Umbilical cord (tissue), 1 donor: ENCODE measurements at regions not wholly inside any gene's neighbourhood (a gene's known extent, or its start where the extent isn't known, plus 50 kb on each side); places are given as distances from the start of the nearest gene placed in this dataset.
A peak's percentile ranks its signal among the peaks of the same experiment; 100 is the strongest.
"Not testable (repeated sequence)": the region's sequence is repeated elsewhere in the genome, so short reads cannot be mapped to it uniquely, and the experiment has no call there.

Source experiments
- DNase-seq: peaks from one replicate; pipeline ENCODE4 v3.0.0-alpha.2; 2015; ENCODE audit warnings: low spot score

DNA sequence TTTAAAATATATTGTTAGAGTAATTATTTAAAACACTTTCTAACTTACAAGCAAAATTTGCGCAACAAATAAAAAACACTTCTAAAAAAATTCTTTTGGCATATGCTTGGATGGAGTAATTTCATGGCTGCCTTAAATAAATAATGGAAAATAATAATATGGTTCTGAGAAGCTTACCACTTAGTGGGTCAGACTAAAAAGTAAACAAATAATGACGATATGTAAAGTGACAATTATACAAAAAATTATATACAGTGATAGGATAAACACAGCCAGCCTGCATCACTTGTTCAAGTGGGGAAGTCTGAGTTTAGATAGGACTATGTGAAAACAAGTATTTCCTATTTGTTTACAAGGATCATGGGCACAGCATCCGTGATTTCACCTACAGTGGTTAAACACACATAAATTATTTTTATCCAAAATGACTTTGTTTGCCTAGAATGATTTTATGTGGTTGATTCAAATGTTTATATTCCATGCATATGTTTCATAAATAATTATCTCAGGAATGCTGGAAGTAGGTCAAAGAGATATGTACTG, 141.7 kb upstream of the SEMA3D start:
- DNase-seq = no peak

DNA sequence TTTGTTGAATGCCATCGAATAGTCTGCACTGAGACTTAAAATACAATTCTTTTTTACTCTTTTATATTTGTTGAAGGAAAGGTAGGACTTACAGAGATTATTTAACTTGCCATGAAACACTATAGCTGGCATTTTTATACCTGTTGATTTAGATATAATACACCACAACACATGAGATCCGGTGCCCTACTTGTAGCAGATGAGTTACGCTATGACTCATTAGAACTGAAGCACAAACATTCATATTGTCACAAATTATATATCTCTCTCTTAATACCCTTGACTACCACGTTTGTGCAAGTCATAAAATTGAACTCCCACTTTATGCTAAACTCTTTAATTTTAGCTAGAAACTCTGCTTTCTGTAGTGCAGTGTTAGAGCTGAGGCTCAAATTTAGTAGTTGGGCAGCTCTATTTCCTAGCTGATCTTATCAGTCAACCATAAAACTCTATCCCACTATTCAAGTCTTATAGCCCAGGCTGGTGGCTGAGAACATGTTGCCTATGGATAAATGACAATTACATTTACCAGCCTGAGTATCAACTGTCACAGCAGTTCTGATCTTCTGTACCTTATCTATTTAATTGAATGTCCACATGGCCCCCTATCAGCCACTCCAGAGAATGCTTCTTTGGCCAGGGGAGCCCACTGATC, 137.4 kb upstream of the SEMA3D start:
- DNase-seq = peak; percentile 10

DNA sequence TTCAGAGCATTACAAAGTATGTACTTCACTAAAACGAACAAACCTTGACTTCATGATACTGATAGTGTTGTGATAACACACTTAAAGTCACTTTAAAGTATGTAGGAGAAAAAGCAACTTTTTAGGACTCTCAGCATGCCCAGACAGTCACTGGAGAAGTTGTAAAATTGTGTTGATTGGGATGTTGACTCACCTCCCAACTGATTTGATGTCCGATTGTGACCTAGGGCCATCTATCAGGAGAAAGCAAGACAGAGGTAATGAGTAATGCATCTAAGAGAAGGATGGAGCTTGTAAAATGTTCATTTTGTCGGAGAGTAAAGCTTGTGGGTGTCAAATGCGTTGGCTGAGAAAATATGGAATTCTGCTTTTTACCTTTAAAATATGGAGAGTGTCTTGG, 135.4 kb upstream of the SEMA3D start:
- peak; percentile 77 for DNase-seq

DNA sequence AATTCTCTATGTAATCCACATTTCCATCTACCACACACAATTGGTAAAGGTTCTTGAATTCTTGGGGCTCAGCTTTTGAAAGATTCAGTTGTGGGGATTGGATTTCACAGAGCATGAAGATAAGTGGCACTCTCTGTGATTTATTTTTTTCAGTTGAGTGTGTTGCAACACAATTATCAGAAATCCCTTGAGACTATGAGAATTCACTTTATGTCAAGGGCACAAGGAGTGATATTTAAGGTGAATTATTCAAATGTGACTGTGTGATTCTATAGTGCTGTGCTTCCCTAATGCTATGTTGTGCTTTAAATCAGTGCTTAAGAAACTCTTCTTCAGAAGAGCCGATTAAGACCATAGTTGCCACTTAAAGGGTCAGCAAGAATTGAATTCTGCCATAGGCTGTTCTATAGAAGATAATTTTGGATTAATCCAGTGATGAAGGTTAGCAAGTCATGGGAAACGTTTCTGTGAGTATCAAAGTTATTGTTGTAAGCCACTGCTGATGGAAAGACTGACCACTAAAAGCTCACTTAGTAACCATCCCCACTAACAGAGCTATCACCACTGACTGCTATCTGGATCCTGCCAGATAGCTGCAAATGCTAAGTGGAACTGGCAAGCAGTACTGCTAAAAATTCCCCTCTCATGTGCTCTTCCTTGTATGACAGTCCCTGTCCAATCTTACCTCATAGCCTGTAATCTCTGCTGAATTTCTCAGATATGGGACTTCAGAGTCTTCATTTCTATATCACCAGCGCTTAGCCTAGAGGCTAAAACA, 134.0 kb upstream of the SEMA3D start:
- peak; percentile 11 for DNase-seq

DNA sequence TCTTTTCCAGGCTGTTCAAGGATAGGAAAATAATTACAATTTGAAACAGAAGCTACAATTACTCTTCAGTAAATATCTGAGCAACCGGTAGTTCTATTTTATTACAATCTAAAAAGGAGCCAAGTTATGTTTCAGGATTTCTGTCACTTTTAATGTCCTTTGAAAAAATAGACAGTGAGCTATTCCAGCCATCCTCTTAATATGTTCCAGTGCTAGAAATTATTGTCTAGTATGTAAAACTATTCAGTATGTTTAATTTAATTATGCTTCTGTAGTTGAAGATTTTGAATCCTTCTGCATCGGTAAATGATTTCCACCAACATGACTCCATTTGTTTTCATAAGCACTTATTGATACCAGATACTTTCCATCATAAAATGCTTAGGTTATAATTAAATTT, 129.6 kb upstream of the SEMA3D start:
- DNase-seq = no peak

DNA sequence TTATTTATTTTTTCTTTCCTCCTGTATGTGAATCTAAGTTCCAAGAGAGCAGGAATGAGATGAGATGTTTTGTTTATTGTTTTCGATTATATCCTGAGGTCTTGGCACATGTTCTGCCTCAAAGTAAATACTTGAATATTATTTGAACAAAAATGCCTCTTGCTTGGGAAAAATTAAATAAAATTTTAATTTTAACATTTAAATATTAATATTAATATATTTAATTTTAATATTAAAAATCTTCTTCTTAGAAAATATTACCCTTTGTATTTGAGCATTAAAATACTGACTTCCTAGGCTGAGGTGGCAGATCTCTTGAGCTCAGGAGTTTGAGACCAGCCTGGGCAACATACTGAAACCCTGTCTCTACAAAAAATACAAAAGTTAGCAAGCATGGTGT, 123.4 kb upstream of the SEMA3D start:
- no peak for DNase-seq

DNA sequence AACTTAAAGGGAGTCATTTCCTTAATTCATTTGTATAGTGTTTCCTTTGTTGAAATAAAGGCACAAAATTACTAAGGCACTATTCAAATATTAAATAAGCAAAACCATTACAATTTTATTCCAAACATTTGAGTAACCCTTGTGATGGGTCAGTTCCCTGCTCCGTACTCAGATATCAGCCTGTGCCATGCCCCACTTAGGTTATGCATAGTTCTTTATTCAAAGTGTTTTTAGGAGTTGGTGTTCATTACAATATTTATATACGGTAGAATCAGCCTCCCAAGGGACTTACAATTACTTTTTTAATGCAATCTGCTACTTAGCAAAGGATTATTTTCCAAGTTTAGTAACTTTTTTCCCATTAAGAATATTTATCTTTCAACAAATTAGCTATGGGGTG, 119.3 kb upstream of the SEMA3D start:
- DNase-seq = no peak

DNA sequence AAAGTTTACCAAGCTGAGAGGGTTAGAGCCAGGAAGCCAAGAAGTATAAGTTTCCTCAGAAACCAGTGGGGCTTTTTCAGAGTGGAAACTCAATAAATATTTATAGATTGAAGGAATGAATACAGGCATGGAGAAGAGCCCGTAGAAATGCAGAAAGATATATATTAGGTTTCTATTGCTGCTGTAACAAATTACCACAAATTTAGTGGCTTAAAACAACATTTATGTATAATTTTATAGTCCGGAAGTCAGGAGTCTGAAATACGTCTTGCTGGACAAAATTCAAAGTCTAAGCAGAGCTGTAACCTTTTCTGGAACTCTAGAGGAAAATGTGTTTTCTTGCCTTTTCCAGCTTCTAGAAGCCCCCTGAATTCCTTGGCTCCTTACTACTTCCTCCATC, 107.3 kb upstream of the SEMA3D start:
- DNase-seq = no peak

DNA sequence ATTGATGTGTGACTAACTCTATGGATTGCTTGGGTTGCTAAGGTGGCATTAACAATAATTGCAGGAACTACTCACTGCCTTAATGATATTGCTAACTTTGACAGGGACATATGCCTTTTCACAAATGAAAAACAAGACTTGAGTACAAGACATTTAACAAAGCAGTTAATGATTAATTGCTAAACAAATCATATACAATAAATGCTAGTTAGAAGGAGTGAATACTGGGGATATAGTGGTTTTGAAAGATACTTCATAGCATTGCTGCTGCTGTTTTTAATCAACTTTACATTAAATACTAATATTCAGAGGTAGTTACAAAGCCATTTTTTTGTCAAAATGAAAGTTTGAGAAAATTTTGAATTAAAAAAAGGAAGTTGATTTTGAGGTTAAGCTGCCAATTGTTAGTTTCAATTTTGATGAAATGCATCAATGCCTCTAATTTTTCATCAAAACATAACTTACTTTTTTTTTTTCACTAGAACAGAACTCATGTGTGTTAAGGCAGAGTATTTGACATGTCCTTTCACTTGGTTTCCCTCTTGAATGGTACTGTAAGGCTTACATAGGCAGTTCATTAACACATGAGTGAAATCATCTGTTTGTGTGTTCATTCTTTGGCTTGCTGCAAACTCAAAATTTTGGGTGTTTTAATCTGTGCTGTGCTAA, 106.2 kb upstream of the SEMA3D start:
- no peak for DNase-seq

DNA sequence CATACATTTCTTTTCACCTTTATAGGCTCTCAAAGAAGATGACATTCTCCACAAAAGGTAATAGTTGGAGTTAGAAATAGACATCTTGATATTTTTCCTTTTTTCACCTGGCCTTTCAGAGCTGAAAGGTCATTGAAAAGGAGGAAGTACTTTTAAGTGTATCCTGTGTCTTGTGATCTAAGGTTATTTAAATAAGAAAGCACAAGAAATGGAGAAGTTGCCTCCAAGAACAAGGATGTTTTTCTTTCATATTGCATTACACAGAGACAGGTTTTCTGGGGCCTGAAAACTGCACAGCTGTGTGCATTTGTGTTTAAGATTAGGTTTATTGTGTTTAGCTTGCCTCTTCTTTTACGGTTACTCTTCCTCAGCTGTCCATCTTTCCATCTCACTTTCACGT, 103.4 kb upstream of the SEMA3D start:
- DNase-seq = no peak

DNA sequence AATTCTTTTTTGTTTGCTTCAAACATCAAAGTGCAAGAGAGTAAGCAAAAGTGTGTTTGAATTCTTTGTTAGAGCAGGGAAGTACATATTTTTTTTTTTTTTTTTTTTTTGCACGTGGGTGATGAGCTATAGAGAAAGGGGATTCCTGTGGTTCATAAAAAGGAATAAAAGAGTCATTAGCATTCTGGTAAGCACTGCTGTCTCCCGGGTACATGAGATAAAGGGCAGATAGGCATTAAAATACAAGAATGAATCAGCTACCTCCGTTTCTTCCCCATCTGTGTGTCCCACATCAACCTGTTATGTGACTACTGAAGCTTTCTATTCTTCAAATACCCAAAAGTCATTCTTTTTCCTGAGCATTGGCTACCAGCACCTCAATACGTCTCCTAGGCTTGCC, 102.4 kb upstream of the SEMA3D start:
- no peak for DNase-seq

DNA sequence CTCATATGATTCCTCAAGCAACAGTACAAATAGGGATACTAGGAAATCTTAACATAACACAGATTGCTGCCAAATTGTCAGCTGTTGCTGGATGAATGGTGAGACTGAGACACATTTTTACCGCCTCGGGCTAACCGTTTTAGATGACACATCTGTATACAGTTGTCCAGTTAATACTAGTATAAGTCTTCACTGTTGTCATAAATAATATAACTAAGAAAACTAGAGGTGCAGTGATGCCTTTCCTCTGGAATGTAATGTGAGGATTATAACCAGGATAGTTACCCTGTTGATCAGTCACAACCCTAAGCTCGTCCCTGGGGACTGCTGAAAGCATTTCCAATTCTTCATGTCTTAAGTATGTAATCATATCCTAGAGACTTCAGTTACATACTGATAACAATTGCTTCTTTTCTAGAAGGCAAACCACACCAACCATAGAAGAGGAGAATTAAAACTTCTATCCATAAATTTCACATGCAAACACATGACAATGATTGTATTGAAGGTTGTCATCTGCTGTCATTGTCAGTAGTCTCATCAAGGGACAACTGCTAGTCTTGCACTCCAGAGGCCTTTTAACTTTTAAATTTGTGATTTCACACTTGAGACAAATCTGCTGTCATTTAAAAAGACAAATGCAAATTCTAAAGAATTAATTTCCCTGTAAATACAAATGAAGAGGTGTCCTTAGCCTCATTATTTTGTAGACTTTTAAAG, 100.4 kb upstream of the SEMA3D start:
- peak; percentile 66 for DNase-seq

DNA sequence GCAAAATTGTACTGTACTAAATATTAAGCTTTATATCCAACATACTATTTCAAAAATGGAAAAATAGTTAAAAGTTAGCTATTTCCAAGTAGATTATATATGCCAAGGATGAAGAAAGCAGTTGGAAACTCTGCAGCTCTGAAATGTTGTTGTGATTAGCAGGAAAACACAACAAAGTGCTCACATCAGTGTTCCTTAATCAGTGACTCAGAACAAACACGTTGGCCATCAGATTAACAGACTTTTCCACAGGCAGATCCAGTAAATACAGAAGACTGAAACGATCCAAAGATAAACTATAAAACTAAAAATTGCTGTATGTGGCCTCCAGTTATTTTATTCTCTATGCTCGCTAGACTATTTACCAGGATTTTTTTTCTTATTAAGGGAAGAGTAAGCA, 99.6 kb upstream of the SEMA3D start:
- DNase-seq = peak; percentile 13

DNA sequence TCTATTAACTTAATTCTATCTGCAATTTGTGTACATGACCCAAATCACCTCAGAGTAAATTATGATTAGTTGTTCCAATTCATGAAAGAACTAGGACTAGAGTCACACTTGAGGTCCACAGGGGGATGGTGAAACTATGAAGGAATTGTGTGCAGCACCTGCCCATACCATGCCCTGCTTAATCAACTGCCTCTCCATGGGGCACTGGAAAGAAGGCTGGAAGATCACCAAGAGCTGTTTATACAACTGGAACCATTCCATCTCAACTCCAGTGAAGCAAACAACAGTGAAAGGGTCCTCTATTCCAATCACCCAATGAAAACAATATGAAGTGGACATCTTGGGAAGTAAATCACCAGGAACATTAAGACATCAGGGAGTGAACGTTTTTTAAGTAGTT, 98.7 kb upstream of the SEMA3D start:
- DNase-seq = no peak

DNA sequence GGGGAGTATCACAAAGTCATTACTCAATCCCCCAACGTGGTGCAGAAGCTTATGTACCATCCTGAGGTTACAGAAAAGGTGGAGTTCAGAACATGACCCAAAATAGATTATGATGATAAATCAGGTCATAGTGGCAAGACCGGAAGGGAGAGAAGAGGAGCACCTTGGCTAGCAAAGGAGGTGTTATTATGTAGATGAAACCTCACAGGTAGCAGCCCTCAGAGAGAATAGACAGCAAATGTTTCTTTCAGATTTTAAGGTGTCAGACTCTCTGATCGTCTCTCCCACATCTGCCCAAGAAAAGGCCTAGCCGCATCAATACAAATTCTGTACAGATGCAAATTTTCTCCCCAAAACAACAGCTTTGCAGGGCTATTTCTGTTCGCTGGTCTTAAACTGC, 88.3 kb upstream of the SEMA3D start:
- DNase-seq = no peak

DNA sequence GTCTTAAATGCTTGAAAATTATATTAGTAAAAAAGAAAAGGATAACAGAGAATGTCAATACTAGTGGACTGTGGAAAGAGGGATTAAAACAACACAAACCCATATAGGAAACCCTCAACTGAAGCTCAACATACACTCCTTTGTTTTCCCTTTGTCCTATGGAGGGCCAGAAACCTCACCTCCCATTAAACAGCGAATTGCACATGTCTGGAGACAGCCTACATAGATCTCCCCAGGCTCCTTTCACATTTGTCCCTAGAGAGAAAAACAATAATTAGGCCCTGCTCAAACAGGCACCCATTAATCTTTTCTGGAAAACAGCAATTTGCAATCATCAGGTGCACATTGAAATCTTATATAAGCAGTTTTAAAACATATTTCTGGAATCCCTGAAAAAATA, 87.6 kb upstream of the SEMA3D start:
- no peak for DNase-seq

DNA sequence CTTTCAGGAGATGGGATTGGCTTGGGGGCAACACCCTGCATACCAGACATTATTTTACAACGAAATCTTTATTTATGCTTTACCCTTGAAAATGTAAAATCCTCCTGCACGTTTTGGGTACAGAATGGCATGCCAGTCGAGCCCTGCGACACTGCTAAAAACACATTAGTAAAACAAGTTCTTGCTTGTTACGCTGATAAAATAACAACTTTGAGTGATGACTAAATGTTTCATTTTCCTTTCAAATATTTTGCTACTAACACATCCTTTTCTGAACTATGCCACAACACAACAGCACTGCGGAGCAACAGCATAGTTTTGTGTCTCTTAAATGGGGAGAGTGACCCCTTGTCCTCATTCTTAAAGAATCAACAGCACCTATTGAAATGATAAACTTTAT, 76.0 kb upstream of the SEMA3D start:
- DNase-seq = peak; percentile 54

DNA sequence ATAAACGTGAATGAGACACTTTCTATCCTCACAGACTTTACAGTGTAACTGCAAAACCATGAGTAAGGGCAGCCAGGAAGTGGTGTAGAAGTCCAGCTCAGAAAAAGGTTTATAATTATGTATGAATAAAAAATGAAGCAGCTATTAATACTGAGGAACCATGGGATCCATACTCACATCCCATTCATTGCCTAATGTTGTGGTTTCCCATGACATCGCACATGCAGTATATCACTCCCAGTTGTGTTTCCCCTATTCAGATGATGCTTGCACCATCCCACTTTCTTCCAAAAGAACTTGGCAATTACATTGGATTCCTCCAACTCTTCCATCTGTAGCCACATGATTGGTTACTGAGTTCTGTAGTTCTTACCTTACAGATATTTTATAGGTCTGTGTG, 74.5 kb upstream of the SEMA3D start:
- no peak for DNase-seq

DNA sequence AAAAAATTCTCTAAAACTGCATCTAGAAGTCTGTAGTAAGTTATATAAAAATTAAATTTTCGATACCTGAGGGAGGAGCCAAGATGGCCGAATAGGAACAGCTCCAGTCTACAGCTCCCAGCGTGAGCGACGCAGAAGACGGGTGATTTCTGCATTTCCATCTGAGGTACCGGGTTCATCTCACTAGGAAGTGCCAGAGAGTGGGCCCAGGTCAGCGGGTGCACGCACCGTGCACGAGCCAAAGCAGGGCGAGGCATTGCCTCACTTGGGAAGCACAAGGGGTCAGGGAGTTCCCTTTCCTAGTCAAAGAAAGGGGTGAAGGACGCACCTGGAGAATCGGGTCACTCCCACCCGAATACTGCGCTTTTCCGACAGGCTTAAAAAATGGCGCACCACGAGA, 62.9 kb upstream of the SEMA3D start:
- not testable (repeated sequence) for DNase-seq

DNA sequence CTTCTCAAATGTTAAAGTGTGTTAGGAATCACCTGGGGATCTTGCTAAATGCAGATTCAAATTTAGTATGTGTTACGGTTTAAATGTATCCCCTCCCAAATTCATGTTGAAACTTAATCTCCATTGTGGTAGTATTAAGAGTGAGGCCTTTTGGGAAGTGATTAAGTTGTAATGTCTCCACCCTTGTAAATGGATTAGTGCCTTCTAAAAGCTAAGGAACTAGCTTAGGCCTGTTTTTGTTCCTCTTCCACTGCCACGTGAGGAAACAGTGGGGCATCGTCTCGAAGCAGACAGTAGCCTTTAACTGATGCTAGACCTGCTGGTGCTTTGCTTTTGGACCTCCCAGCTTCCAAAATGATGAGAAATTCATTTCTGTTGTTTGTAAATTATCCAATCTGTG, 52.3 kb upstream of the SEMA3D start:
- DNase-seq = no peak

DNA sequence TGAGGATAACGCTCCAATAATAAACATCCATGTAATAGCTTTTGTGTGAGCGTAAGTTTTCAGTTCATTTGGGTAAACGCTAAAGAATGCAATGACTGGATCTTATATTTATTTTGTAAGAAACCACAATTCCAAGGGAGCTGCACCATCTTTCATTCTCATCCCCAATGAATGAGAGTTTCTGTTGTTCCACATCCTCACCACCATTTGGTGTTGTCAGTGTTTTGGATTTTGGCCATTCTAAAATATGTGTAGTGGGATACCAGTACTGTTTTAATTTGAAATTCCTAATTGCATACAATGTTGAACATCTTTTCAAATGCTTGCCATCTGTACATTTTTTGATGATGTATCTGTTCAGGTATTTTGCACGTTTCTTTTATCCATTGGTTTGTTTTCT, 50.9 kb upstream of the SEMA3D start:
- DNase-seq = no peak
